CD4-positive, CD25-positive, alpha-beta regulatory T cell (primary cell): ENCODE measurements at regions not wholly inside any gene's neighbourhood (a gene's known extent, or its start where the extent isn't known, plus 50 kb on each side); places are given as distances from the start of the nearest gene placed in this dataset.
A peak's percentile ranks its signal among the peaks of the same experiment; 100 is the strongest.

ENCODE experiments used
- ATAC-seq, 2 donors: fragments of 150-1000 bp; cut with Tn5 transposase; one replicate each; pipeline ENCODE4 v1.10.0; 2021; ENCODE audit warnings: low read depth in 2 of 2, moderate number of reproducible peaks in 2 of 2, moderate library complexity in 1 of 2
- DNase-seq, 3 donors: peaks; one replicate each; pipeline versions ENCODE4 v3.0.0 to v3.0.0-alpha.2; 2012 to 2022; ENCODE audit warnings: mixed read lengths in 1 of 3
- H3K27ac ChIP-seq: one replicate; pipeline ENCODE4 v1.7.0; 2013; ENCODE audit warnings: mild to moderate bottlenecking, low read length; ENCODE audit not compliant: insufficient read depth, poor library complexity, severe bottlenecking
- H3K27me3 ChIP-seq: one replicate; pipeline ENCODE4 v1.7.0; 2013; ENCODE audit warnings: low read length; ENCODE audit not compliant: control insufficient read depth, insufficient read depth
- H3K36me3 ChIP-seq: one replicate; pipeline ENCODE4 v1.7.0; 2013; ENCODE audit warnings: mild to moderate bottlenecking, low read length, moderate library complexity; ENCODE audit not compliant: control insufficient read depth, insufficient read depth
- H3K4me1 ChIP-seq: 2 replicates; pipeline ENCODE4 v1.7.0; 2013; ENCODE audit warnings: mild to moderate bottlenecking, low read length; ENCODE audit not compliant: insufficient read depth, control insufficient read depth, poor library complexity, severe bottlenecking
- H3K4me3 ChIP-seq: one replicate; pipeline ENCODE4 v1.7.0; 2013; ENCODE audit warnings: low read depth, mild to moderate bottlenecking, low read length, moderate library complexity
- H3K9me3 ChIP-seq, 2 experiments: 1 replicate in 1 of 2; 2 replicates in 1 of 2; pipeline ENCODE4 v1.7.0; 2013; ENCODE audit warnings: low read length in 2 of 2, mild to moderate bottlenecking in 1 of 2, moderate library complexity in 1 of 2; ENCODE audit not compliant: control insufficient read depth in 2 of 2
- H3K27ac Mint-ChIP-seq, 3 donors: one replicate each; pipeline ENCODE4 v1.8.0; 2020 to 2022; ENCODE audit warnings: mild to moderate bottlenecking in 3 of 3, mixed read lengths in 3 of 3, moderate library complexity in 2 of 3
- H3K27me3 Mint-ChIP-seq: one replicate; pipeline ENCODE4 v1.8.0; 2022; ENCODE audit warnings: mild to moderate bottlenecking, mixed read lengths
- H3K36me3 Mint-ChIP-seq: one replicate; pipeline ENCODE4 v1.8.0; 2020; ENCODE audit warnings: mixed read lengths
- H3K4me1 Mint-ChIP-seq, 4 donors: one replicate each; pipeline ENCODE4 v1.8.0; 2020 to 2022; ENCODE audit warnings: mixed read lengths in 4 of 4, mild to moderate bottlenecking in 1 of 4
- H3K4me3 Mint-ChIP-seq, 4 donors: one replicate each; pipeline ENCODE4 v1.8.0; 2020 to 2022; ENCODE audit warnings: mild to moderate bottlenecking in 4 of 4, mixed read lengths in 4 of 4, moderate library complexity in 3 of 4
- H3K9me3 Mint-ChIP-seq, 7 donors: one replicate each; pipeline ENCODE4 v1.8.0; 2020 to 2022; ENCODE audit warnings: mixed read lengths in 7 of 7, mild to moderate bottlenecking in 3 of 7, moderate library complexity in 2 of 7

- H3K27ac Mint-ChIP-seq = no peak overlapping the region
- no peaks in the 10 kb centered on the region for H3K36me3 Mint-ChIP-seq
- H3K27me3 ChIP-seq = no peaks in the 10 kb centered on the region
- H3K36me3 ChIP-seq = no peaks in the 10 kb centered on the region
- H3K9me3 ChIP-seq = peaks cover 0 to 2% of the 10 kb centered on the region in 2 experiments
- DNase-seq (no peak), ATAC-seq (no peak)
- no peak overlapping the region for H3K4me3 ChIP-seq
- no peak overlapping the region for H3K4me3 Mint-ChIP-seq
- H3K9me3 Mint-ChIP-seq = peaks cover 3 to 13% (median 10%) of the 10 kb centered on the region in 7 donors
- no peaks in the 10 kb centered on the region for H3K4me1 ChIP-seq
- no peaks in the 10 kb centered on the region for H3K4me1 Mint-ChIP-seq
- H3K27me3 Mint-ChIP-seq = no peaks in the 10 kb centered on the region
- no peak overlapping the region for H3K27ac ChIP-seq
These were observed 468.4 kb upstream of the STXBP6 start for GRCh38 chr14:25518364-25518763.

GRCh38 chr14:25516838-25517237 is 466.9 kb upstream of the STXBP6 start:
- Mint-ChIP-seq H3K9me3 (peaks cover 7 to 18% (median 15%) of the 10 kb centered on the region in 7 donors), H3K27me3 (no peaks in the 10 kb centered on the region), H3K36me3 (no peaks in the 10 kb centered on the region), H3K27ac (no peak overlapping the region), H3K4me3 (no peak overlapping the region), H3K4me1 (no peaks in the 10 kb centered on the region)
- Histone ChIP-seq H3K36me3 (no peaks in the 10 kb centered on the region), H3K27me3 (no peaks in the 10 kb centered on the region), H3K27ac (no peak overlapping the region), H3K9me3 (peaks cover 0 to 2% of the 10 kb centered on the region in 2 experiments), H3K4me1 (no peaks in the 10 kb centered on the region), H3K4me3 (no peak overlapping the region)
- DNase-seq (no peak), ATAC-seq (no peak)

GRCh38 chr14:25508845-25509244 is 458.9 kb upstream of the STXBP6 start:
- H3K9me3 ChIP-seq = no peaks in the 10 kb centered on the region
- Mint-ChIP-seq H3K9me3 (peaks cover 5 to 21% (median 9%) of the 10 kb centered on the region in 7 donors), H3K27me3 (no peaks in the 10 kb centered on the region), H3K4me3 (no peak overlapping the region), H3K36me3 (no peaks in the 10 kb centered on the region), H3K27ac (no peak overlapping the region), H3K4me1 (no peaks in the 10 kb centered on the region)
- DNase-seq (no peak), ATAC-seq (no peak)
- H3K4me1 ChIP-seq = no peaks in the 10 kb centered on the region
- H3K27ac ChIP-seq = no peak overlapping the region
- no peak overlapping the region for H3K4me3 ChIP-seq
- no peaks in the 10 kb centered on the region for H3K27me3 ChIP-seq
- no peaks in the 10 kb centered on the region for H3K36me3 ChIP-seq

- DNase-seq (no peak), ATAC-seq (no peak)
- peaks cover 4% of the 10 kb centered on the region for H3K27me3 Mint-ChIP-seq
- Histone ChIP-seq H3K9me3 (no peaks in the 10 kb centered on the region), H3K4me3 (no peak overlapping the region), H3K36me3 (no peaks in the 10 kb centered on the region), H3K4me1 (no peaks in the 10 kb centered on the region), H3K27ac (no peak overlapping the region), H3K27me3 (no peaks in the 10 kb centered on the region)
- H3K4me3 Mint-ChIP-seq = no peak overlapping the region
- no peak overlapping the region for H3K27ac Mint-ChIP-seq
- H3K36me3 Mint-ChIP-seq = no peaks in the 10 kb centered on the region
- H3K4me1 Mint-ChIP-seq = no peaks in the 10 kb centered on the region
- H3K9me3 Mint-ChIP-seq = peaks cover 2 to 28% (median 4%) of the 10 kb centered on the region in 7 donors
These were observed 451.8 kb upstream of the STXBP6 start for GRCh38 chr14:25501749-25502148.

GRCh38 chr14:25488961-25489360 is 439.0 kb upstream of the STXBP6 start:
- Histone ChIP-seq H3K27me3 (no peaks in the 10 kb centered on the region), H3K4me1 (no peaks in the 10 kb centered on the region), H3K27ac (no peak overlapping the region), H3K36me3 (no peaks in the 10 kb centered on the region), H3K9me3 (no peaks in the 10 kb centered on the region), H3K4me3 (no peak overlapping the region)
- ATAC-seq (no peak), DNase-seq (no peak)
- Mint-ChIP-seq H3K27me3 (no peaks in the 10 kb centered on the region), H3K36me3 (no peaks in the 10 kb centered on the region), H3K9me3 (peaks cover 0 to 4% (median 3%) of the 10 kb centered on the region in 7 donors), H3K4me1 (no peaks in the 10 kb centered on the region), H3K27ac (no peak overlapping the region), H3K4me3 (no peak overlapping the region)

- Histone ChIP-seq H3K27me3 (no peaks in the 10 kb centered on the region), H3K27ac (no peak overlapping the region), H3K4me1 (no peaks in the 10 kb centered on the region), H3K9me3 (no peaks in the 10 kb centered on the region), H3K4me3 (no peak overlapping the region), H3K36me3 (no peaks in the 10 kb centered on the region)
- no peaks in the 10 kb centered on the region for H3K36me3 Mint-ChIP-seq
- peaks cover 0 to 7% (median 3%) of the 10 kb centered on the region in 7 donors for H3K9me3 Mint-ChIP-seq
- no peaks in the 10 kb centered on the region for H3K4me1 Mint-ChIP-seq
- ATAC-seq (no peak), DNase-seq (no peak)
- H3K4me3 Mint-ChIP-seq = no peak overlapping the region
- peak overlapping the region in 1 of 3 donors; percentile 50 for H3K27ac Mint-ChIP-seq
- H3K27me3 Mint-ChIP-seq = no peaks in the 10 kb centered on the region
These were observed 435.4 kb upstream of the STXBP6 start for GRCh38 chr14:25485381-25485780.

GRCh38 chr14:25484906-25485305 is 435.0 kb upstream of the STXBP6 start:
- H3K4me1 Mint-ChIP-seq = no peaks in the 10 kb centered on the region
- H3K36me3 ChIP-seq = no peaks in the 10 kb centered on the region
- no peak for ATAC-seq

GRCh38 chr14:25484235-25484634 is 434.3 kb upstream of the STXBP6 start:
- H3K27me3 Mint-ChIP-seq = no peaks in the 10 kb centered on the region
- no peak overlapping the region for H3K27ac Mint-ChIP-seq
- H3K9me3 Mint-ChIP-seq = peaks cover 0 to 7% (median 3%) of the 10 kb centered on the region in 7 donors

More at GRCh38 chr14:25484906-25485305, 435.0 kb upstream of the STXBP6 start:
- no peaks in the 10 kb centered on the region for H3K27me3 Mint-ChIP-seq
- Histone ChIP-seq H3K27ac (no peak overlapping the region), H3K4me1 (no peaks in the 10 kb centered on the region), H3K27me3 (no peaks in the 10 kb centered on the region), H3K9me3 (no peaks in the 10 kb centered on the region), H3K4me3 (no peak overlapping the region)
- H3K4me3 Mint-ChIP-seq = no peak overlapping the region
- no peak overlapping the region for H3K27ac Mint-ChIP-seq
- DNase-seq = no peak
- H3K36me3 Mint-ChIP-seq = no peaks in the 10 kb centered on the region
- H3K9me3 Mint-ChIP-seq = peaks cover 0 to 7% (median 3%) of the 10 kb centered on the region in 7 donors

More at GRCh38 chr14:25484235-25484634, 434.3 kb upstream of the STXBP6 start:
- Histone ChIP-seq H3K4me3 (no peak overlapping the region), H3K27me3 (no peaks in the 10 kb centered on the region), H3K27ac (no peak overlapping the region), H3K9me3 (no peaks in the 10 kb centered on the region), H3K36me3 (no peaks in the 10 kb centered on the region), H3K4me1 (no peaks in the 10 kb centered on the region)
- Mint-ChIP-seq H3K36me3 (no peaks in the 10 kb centered on the region), H3K4me3 (no peak overlapping the region), H3K4me1 (no peaks in the 10 kb centered on the region)
- DNase-seq (no peak), ATAC-seq (no peak)
